A673 (cell line): ENCODE measurements at regions not wholly inside any gene's neighbourhood (a gene's known extent, or its start where the extent isn't known, plus 50 kb on each side); places are given as distances from the start of the nearest gene placed in this dataset.

Experiments
- CTCF ChIP-seq: fragments of 300-800, 200-600 bp; sonication (generic); conservative IDR thresholded peaks from 2 replicates; pipeline ENCODE4 v1.5.1; 2017; ENCODE audit warnings: low read depth, mild to moderate bottlenecking, antibody characterized with exemption, low read length, moderate library complexity, mixed read lengths
- EZH2 ChIP-seq: fragments of 200-600 bp; sonication (generic); IDR thresholded peaks from 2 replicates; pipeline ENCODE4 v1.6.1; 2017; ENCODE audit warnings: borderline replicate concordance, low read depth, mild to moderate bottlenecking, mixed read lengths, antibody characterized with exemption, low read length; ENCODE audit not compliant: poor library complexity, severe bottlenecking

GRCh38 chr2:185891804-185892411 lies 153.3 kb downstream of the FSIP2 start:
- TF ChIP-seq CTCF: no peak
- TF ChIP-seq EZH2: no peak
